Smooth muscle cell (in vitro differentiated cells): ENCODE measurements at regions not wholly inside any gene's neighbourhood (a gene's known extent, or its start where the extent isn't known, plus 50 kb on each side); places are given as distances from the start of the nearest gene placed in this dataset.

Experiments
- DNase-seq: peaks from one replicate; lab custom pipeline; 2025; ENCODE audit not compliant: unreplicated experiment; lab: John Stamatoyannopoulos, UW
- H2AFZ ChIP-seq: fragments of 200-600 bp; sonication (generic); 2 replicates; pipeline ENCODE4 v1.6.0; 2016; ENCODE audit warnings: antibody characterized with exemption, low read depth, mild to moderate bottlenecking
- H3F3A ChIP-seq: fragments of 200-600 bp; sonication (generic); 2 replicates; pipeline ENCODE4 v1.6.0; 2017; ENCODE audit warnings: antibody characterized with exemption, low read depth
- H3K27ac ChIP-seq: fragments of 200-600 bp; sonication (generic); 2 replicates; pipeline ENCODE4 v1.5.1; 2016; ENCODE audit warnings: low read depth, mild to moderate bottlenecking
- H3K27me3 ChIP-seq: fragments of 200-600 bp; sonication (generic); 2 replicates; pipeline ENCODE4 v1.6.1; 2016; ENCODE audit warnings: low read depth, mild to moderate bottlenecking
- H3K36me3 ChIP-seq: fragments of 200-600 bp; sonication (generic); 2 replicates; pipeline ENCODE4 v1.5.1; 2016; ENCODE audit warnings: low read depth
- H3K4me1 ChIP-seq: fragments of 200-600 bp; sonication (generic); 2 replicates; pipeline ENCODE4 v1.5.1; 2016; ENCODE audit warnings: low read depth
- H3K4me2 ChIP-seq: fragments of 200-600 bp; sonication (generic); 2 replicates; pipeline ENCODE4 v1.6.0; 2016; ENCODE audit warnings: mild to moderate bottlenecking
- H3K4me3 ChIP-seq: fragments of 200-600 bp; sonication (generic); 2 replicates; pipeline ENCODE4 v1.5.1; 2016; ENCODE audit warnings: mild to moderate bottlenecking
- H3K79me2 ChIP-seq: fragments of 200-600 bp; sonication (generic); 2 replicates; pipeline ENCODE4 v1.6.0; 2016; ENCODE audit warnings: low read depth, mild to moderate bottlenecking
- H3K9ac ChIP-seq: fragments of 200-600 bp; sonication (generic); 2 replicates; pipeline ENCODE4 v1.6.0; 2016; ENCODE audit warnings: low read depth
- H3K9me3 ChIP-seq: fragments of 200-600 bp; sonication (generic); replicated peaks from 2 replicates; pipeline ENCODE4 v1.5.1; 2016; ENCODE audit warnings: low read depth
- H4K20me1 ChIP-seq: fragments of 200-600 bp; sonication (generic); 2 replicates; pipeline ENCODE4 v1.6.0; 2016; ENCODE audit warnings: low read depth
- WGBS: methylation state at CpG from one replicate; pipeline ENCODE4 v1.1.7; 2016; ENCODE audit warnings: low lambda C conversion rate; 5-methylcytosine and 5-hydroxymethylcytosine counted together
- TF ChIP-seq, protein P1 (sequence below): fragments of 200-600 bp; sonication (generic); IDR thresholded peaks from 2 replicates; pipeline ENCODE4 v1.5.1; 2017; ENCODE audit warnings: borderline replicate concordance, mild to moderate bottlenecking, antibody characterized with exemption; ENCODE audit not compliant: insufficient read depth, poor library complexity, severe bottlenecking

DNA sequence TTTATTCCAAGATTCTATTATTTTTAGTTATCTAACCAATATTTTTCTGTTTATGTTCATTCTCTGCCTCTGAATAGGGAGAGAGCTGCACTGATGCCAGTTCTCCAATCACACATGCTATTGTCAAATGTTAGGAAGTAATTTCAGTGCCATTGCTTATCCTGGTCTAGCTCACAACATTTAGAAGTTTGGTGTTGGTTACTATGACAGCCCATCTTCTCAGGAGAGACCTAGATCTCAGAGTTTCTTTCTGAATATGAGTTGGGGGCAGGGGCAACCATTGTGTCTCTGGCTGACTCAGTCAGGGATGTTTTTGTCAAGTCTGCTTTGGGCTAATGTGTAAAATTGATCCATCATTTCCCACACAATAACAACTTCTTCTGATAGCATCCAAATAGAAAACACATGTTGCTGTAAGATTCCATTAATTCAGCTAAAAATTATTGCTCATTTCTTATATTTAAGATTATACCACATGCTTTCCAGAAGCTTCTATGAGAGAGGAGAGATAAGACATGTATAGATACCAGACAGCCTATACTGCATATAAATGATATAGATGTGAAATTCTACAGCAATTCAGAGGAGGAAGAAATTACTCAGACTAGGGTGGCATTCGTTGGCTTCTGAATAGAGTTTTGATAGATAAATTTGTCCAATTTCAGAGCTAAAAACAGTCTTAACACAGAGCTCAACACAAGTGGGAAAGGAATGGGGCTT, 64.8 kb downstream of the DACT1 start:
- H3K27ac ChIP-seq, result no peak overlapping the region
- H2AFZ ChIP-seq, result no peak overlapping the region
- no peak overlapping the region for H3K4me2 ChIP-seq
- TF ChIP-seq, protein P1, sequence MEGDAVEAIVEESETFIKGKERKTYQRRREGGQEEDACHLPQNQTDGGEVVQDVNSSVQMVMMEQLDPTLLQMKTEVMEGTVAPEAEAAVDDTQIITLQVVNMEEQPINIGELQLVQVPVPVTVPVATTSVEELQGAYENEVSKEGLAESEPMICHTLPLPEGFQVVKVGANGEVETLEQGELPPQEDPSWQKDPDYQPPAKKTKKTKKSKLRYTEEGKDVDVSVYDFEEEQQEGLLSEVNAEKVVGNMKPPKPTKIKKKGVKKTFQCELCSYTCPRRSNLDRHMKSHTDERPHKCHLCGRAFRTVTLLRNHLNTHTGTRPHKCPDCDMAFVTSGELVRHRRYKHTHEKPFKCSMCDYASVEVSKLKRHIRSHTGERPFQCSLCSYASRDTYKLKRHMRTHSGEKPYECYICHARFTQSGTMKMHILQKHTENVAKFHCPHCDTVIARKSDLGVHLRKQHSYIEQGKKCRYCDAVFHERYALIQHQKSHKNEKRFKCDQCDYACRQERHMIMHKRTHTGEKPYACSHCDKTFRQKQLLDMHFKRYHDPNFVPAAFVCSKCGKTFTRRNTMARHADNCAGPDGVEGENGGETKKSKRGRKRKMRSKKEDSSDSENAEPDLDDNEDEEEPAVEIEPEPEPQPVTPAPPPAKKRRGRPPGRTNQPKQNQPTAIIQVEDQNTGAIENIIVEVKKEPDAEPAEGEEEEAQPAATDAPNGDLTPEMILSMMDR, result no peak
- H3F3A ChIP-seq, result peaks cover 2% of the 10 kb centered on the region
- H3K4me3 ChIP-seq, result no peak overlapping the region
- no peaks in the 10 kb centered on the region for H3K36me3 ChIP-seq
- H3K9ac ChIP-seq, result no peak overlapping the region
- no peaks in the 10 kb centered on the region for H3K27me3 ChIP-seq
- WGBS, result 71% methylated on average over 1 of the region's 1 CpG
- DNase-seq, result no peak
- peaks cover 7% of the 10 kb centered on the region for H3K4me1 ChIP-seq
- H4K20me1 ChIP-seq, result no peaks in the 10 kb centered on the region
- H3K9me3 ChIP-seq, result no peaks in the 10 kb centered on the region
- H3K79me2 ChIP-seq, result no peaks in the 10 kb centered on the region

DNA sequence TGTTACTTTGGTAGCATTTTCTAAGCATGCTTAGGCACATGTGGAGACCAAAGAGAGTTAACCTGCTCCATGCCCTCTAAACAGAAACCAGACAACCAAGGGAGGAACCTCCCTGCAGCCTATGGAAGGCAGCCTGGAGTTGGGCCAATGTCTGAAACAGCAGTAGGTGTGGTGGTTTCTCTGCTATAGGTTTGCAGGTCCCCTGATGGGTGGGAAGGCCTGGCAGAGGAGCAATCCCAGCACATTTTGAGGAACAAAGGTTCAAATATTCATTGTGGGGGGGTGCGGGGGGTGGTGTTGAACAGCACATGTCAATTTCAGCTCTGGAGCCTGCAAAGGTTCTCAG, 65.4 kb downstream of the DACT1 start:
- Histone ChIP-seq H3F3A (peaks cover 8% of the 10 kb centered on the region), H3K4me1 (peaks cover 7% of the 10 kb centered on the region), H3K4me3 (no peak overlapping the region), H4K20me1 (no peaks in the 10 kb centered on the region), H3K4me2 (no peak overlapping the region), H3K9ac (no peak overlapping the region), H3K27ac (no peak overlapping the region), H3K9me3 (no peaks in the 10 kb centered on the region), H3K27me3 (no peaks in the 10 kb centered on the region), H3K36me3 (no peaks in the 10 kb centered on the region), H3K79me2 (no peaks in the 10 kb centered on the region), H2AFZ (no peak overlapping the region)
- 94% methylated on average over 1 of the region's 1 CpG for WGBS
- TF ChIP-seq, protein P1, result no peak
- no peak for DNase-seq

DNA sequence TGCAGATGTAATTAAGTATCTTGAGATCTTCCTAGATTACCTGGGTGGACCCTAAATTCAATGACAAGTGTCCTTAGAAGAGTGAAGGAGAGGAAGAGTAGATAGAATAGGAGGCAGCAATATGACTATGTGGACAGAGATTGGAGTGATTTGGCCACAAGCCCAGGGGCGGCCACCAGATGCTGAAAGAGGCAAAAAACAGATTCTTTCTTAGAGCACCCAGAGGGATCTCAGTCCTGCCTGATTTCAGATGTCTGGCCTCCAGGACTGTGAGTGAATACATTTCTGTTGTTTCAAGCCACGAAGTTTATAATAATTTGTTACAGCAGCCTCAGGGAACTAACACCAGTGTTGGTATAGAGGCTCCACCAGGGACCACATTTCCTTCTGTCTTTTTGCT, 67.3 kb downstream of the DACT1 start:
- TF ChIP-seq, protein P1, result no peak
- WGBS, result 68% methylated on average over 2 of the region's 2 CpGs
- Histone ChIP-seq H3K27me3 (no peaks in the 10 kb centered on the region), H3K9ac (no peak overlapping the region), H3F3A (peaks cover 18% of the 10 kb centered on the region), H3K27ac (no peak overlapping the region), H2AFZ (no peak overlapping the region), H3K79me2 (no peaks in the 10 kb centered on the region), H3K4me3 (no peak overlapping the region), H3K36me3 (no peaks in the 10 kb centered on the region), H4K20me1 (no peaks in the 10 kb centered on the region), H3K4me1 (peaks cover 11% of the 10 kb centered on the region), H3K4me2 (no peak overlapping the region), H3K9me3 (no peaks in the 10 kb centered on the region)
- no peak for DNase-seq

DNA sequence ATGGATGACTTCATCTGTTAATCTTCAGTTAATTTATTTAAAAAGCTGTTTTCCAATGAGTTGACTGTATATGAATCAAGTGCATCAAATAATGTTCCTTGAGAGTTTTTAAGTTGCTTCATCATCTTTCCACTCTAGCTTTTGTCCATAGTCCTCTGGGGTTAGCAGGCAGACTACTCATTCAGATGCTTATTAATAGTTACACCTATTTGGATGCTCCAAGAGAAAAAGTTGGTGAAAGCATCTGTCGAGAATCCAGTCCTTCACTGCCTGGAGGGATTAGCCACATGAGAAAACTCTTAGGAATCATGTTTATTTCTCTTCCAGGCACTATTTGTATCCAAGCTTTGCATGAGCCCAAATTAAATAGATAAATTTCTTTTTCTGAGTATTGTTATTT, 70.2 kb downstream of the DACT1 start:
- Histone ChIP-seq H3K27me3 (no peaks in the 10 kb centered on the region), H2AFZ (no peak overlapping the region), H3K9me3 (no peaks in the 10 kb centered on the region), H3K27ac (no peak overlapping the region), H3K4me1 (peaks cover 12% of the 10 kb centered on the region), H3K79me2 (no peaks in the 10 kb centered on the region), H4K20me1 (no peaks in the 10 kb centered on the region), H3K36me3 (no peaks in the 10 kb centered on the region), H3K4me2 (peak overlapping the region; percentile 3), H3F3A (peaks cover 23% of the 10 kb centered on the region), H3K4me3 (no peak overlapping the region), H3K9ac (no peak overlapping the region)
- no peak for DNase-seq
- TF ChIP-seq, protein P1, result no peak
- 20% methylated on average over 1 of the region's 1 CpG for WGBS
